Stomach smooth muscle (tissue), 2 donors: ENCODE measurements at regions not wholly inside any gene's neighbourhood (a gene's known extent, or its start where the extent isn't known, plus 50 kb on each side); places are given as distances from the start of the nearest gene placed in this dataset.

ENCODE experiments used
- H3K27ac ChIP-seq: one replicate; pipeline ENCODE4 v1.7.0; 2013; ENCODE audit warnings: mild to moderate bottlenecking, low read length, inconsistent platforms
- H3K27me3 ChIP-seq, 2 donors: one replicate each; pipeline ENCODE4 v1.7.0; 2013; ENCODE audit warnings: low read length in 2 of 2; ENCODE audit not compliant: insufficient read depth in 2 of 2, control insufficient read depth in 1 of 2
- H3K36me3 ChIP-seq, 2 donors: one replicate each; pipeline ENCODE4 v1.7.0; 2013; ENCODE audit warnings: low read length in 2 of 2; ENCODE audit not compliant: control insufficient read depth in 2 of 2, insufficient read depth in 2 of 2
- H3K4me1 ChIP-seq: one replicate; pipeline ENCODE4 v1.7.0; 2013; ENCODE audit warnings: low read length; ENCODE audit not compliant: control insufficient read depth, insufficient read depth
- H3K4me3 ChIP-seq, 2 donors: one replicate each; pipeline ENCODE4 v1.7.0; 2013; ENCODE audit warnings: low read length in 2 of 2
- H3K9ac ChIP-seq, 2 donors: one replicate each; pipeline ENCODE4 v1.7.0; 2013; ENCODE audit warnings: low read length in 2 of 2, mild to moderate bottlenecking in 1 of 2
- H3K9me3 ChIP-seq, 2 donors: one replicate each; pipeline ENCODE4 v1.7.0; 2013; ENCODE audit warnings: low read length in 2 of 2; ENCODE audit not compliant: control insufficient read depth in 2 of 2
- donor health status: healthy.
- donor health status: Pancreatic carcinoma.

DNA sequence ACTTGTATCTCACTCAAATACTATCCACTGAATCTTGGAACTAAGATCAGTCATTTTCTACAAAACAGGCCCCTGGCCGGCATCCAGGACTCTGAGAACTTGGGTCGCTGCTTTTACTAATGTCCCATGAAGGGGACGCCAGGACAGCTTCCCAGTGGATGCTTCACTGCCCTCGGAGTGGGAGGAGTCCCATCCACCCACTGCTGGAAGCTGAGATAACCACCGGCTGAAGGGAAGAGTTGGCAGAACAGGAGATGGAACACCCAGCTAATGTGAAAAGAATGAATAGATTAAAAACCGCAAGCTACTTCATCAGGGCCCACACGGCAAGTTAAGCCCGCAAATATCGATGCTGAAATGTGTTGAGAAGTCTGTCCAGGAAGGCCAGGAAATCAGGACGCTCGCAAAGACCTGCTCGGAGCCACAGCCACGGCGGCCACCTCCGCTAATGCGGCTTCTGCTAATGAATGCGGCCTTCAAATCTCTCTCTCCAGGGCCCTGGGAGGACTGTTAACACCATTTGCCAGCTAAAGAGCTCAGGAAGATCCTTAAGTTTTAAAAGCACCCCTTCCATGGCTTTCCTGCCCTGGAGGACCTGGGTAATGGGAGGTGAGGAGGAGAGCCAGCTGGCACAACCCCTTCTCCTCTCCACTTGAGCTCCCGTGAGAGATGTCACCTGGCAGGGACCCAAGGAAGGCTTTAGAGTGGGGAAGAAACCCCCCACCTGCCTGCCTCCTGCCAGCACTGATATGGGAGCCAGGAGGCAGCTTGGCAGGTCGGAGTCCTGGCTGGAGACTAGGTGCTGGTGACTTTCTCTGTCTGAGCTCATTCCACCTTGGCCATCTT is 226.6 kb upstream of the RPL38 start:
- Histone ChIP-seq H3K4me1 (no peaks in the 10 kb centered on the region), H3K9me3 (no peaks in the 10 kb centered on the region), H3K9ac (no peak overlapping the region), H3K27ac (no peak overlapping the region), H3K36me3 (no peaks in the 10 kb centered on the region), H3K27me3 (peaks cover 2 to 12% of the 10 kb centered on the region in 2 donors), H3K4me3 (no peak overlapping the region)

DNA sequence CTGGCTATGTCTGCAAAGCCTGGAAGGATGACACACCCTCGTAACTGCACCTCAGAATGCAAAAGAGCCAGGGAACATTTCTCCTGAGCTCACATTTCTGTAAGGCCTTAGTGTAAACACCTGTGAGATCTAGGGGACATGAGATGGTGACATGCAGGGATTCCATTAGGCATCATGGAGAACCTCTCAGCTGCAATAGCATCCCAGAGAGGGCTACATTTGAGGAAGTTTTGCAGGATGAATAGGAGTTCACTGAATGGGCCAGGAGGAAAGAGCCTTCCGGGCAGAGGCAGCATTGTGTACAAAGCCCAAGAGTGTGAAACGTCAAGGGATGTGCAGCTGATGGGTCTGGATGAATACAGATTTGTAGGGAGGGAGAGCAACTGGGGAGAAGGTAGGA is 223.0 kb upstream of the RPL38 start:
- H3K4me1 ChIP-seq, result no peaks in the 10 kb centered on the region
- H3K36me3 ChIP-seq, result no peaks in the 10 kb centered on the region
- H3K4me3 ChIP-seq, result no peak overlapping the region
- H3K9ac ChIP-seq, result no peak overlapping the region
- H3K27me3 ChIP-seq, result peaks cover 3 to 16% of the 10 kb centered on the region in 2 donors
- H3K9me3 ChIP-seq, result no peaks in the 10 kb centered on the region
- H3K27ac ChIP-seq, result no peak overlapping the region

DNA sequence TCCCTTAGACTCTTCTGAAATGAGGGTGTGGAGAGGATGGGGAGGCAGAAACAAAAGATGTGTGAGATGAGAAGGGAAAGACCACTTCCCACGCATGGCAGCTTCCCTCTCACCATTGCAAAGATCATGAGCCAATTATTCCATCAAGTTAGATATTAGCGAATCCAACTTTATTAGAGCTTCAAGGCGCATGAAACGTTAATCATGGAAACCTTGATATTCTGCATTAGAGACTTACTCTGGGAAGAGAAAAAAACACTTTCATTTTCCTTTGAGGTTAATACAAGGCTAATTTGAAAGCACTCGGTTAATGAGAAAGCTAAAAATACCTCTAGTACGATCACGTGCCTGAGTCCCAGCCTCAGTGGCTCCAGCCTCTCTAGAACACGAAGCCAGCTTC is 220.6 kb upstream of the RPL38 start:
- Histone ChIP-seq H3K36me3 (no peaks in the 10 kb centered on the region), H3K4me3 (no peak overlapping the region), H3K9me3 (no peaks in the 10 kb centered on the region), H3K27ac (no peak overlapping the region), H3K27me3 (peaks cover 3 to 18% of the 10 kb centered on the region in 2 donors), H3K9ac (no peak overlapping the region), H3K4me1 (no peaks in the 10 kb centered on the region)

DNA sequence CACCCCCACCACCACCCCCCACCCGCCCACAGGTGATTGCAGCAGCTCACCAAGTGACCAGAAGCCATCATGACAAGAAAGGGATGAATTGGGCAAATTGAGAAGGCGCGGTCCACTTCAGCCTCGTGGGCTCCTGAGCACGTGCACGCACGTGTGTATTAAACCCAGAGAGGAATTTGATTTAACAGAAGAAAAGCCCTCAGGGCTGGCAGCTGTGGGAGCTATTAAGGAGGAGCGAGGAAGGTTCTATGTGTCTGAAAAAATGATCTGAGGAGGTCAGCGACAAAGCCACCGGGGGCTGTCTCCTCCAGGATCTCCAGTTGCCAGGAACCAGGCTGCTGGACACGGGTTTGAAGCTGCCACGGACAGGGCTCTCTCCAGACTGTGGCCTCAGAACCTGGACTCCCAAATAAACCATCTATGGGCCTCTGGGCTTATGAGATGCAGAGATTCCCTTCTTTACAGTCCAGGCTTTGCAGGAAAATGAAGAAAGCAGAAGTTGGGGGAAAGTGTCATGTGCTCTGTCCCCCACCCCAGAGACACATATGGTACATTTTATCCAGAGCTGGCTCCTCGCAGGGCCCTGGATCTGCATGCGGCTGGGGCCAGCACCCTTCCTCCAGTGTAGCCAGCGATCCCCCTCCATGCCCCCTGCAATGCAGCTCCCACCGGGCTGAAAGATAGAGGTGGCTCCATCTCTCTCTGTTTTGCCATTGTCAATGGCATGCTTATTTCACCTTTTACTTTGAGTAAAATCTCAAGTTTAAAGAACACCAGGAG is 219.7 kb upstream of the RPL38 start:
- Histone ChIP-seq H3K9me3 (no peaks in the 10 kb centered on the region), H3K9ac (no peak overlapping the region), H3K36me3 (no peaks in the 10 kb centered on the region), H3K4me1 (no peaks in the 10 kb centered on the region), H3K4me3 (no peak overlapping the region), H3K27me3 (peaks cover 3 to 17% of the 10 kb centered on the region in 2 donors), H3K27ac (no peak overlapping the region)

DNA sequence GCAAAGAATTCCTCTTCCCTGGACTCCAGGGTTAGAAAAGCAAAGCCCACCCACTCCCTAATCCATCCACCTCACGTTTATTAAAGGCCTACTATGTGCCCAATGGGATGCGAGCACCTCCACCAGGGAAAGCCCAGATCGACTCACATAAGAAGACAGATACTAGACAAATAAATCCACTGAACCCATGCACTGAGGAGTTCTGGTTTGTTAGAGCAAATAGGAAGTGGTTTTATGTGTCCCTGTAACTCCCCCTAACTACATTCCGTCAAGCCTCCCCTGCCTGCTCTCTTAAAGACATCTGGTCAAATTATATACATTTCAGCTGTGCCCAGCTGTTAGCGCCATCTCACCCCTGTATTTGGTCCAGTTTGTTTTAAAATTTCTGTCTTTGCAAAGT is 218.5 kb upstream of the RPL38 start:
- H3K36me3 ChIP-seq, result no peaks in the 10 kb centered on the region
- peaks cover 7 to 12% of the 10 kb centered on the region in 2 donors for H3K27me3 ChIP-seq
- no peak overlapping the region for H3K9ac ChIP-seq

DNA sequence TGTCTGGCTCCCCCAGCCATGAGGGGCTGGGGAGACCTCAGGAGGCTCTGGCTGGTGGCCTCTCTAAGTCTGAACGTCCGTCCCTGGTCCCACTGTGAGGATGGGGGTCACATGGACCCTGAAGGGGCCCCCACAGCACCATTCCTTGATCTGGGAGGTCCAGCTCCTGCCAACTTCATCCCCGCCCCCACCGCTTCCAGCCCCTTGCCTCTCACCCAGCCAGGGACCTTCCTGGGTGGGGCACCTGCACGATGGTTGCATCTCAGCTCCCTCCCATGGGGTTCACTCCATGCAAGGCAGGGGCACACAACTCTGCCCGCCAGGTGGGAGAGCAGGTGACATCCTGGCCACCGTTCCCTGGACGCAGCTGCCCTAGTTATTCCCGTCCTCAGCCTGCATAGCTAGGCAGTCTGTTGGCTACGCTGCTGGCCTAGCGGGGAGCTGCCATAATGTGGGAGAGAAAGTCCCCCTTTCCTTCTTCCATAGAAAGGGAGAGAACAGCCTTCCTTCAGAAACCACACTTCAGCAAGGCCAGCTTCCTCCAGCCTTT is 217.9 kb upstream of the RPL38 start:
- Histone ChIP-seq H3K27me3 (peaks cover 7 to 12% of the 10 kb centered on the region in 2 donors), H3K27ac (no peak overlapping the region), H3K9me3 (no peaks in the 10 kb centered on the region)

More for the DNA sequence above, 218.5 kb upstream of the RPL38 start:
- Histone ChIP-seq H3K27ac (no peak overlapping the region), H3K4me3 (no peak overlapping the region), H3K4me1 (no peaks in the 10 kb centered on the region), H3K9me3 (no peaks in the 10 kb centered on the region)

DNA sequence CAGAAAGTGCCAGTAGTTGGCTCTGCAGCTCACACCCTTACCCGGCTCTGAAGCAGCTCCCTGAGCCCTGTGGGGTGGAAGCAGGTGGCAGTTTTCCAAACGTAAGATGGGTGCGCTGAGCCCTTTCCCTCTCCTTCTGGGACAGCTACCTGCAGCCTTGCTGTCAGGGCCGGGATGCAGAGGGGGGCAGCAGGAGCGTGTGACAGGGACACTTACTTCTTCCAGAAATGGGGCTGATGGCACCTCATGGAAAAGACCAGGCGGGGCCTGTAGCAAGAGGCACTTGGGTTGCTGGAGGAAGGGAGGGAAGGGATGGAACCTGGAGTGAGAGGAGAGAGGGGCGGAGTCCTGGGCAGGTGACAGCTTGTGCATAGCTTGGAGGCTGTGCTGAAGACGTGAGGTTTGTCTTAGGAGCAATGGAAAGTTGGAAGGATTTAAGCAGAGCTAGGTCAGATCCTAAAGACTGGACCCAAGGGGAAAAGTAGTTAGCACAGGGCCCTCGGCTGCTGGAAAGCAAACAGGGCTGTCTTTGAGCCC is 216.8 kb upstream of the RPL38 start:
- no peaks in the 10 kb centered on the region for H3K4me1 ChIP-seq
- H3K27ac ChIP-seq, result no peak overlapping the region
- no peaks in the 10 kb centered on the region for H3K36me3 ChIP-seq
- peaks cover 7 to 14% of the 10 kb centered on the region in 2 donors for H3K27me3 ChIP-seq
- H3K9me3 ChIP-seq, result no peaks in the 10 kb centered on the region
- H3K4me3 ChIP-seq, result no peak overlapping the region
- H3K9ac ChIP-seq, result no peak overlapping the region

More for the DNA sequence above, 217.9 kb upstream of the RPL38 start:
- Histone ChIP-seq H3K4me1 (no peaks in the 10 kb centered on the region), H3K9ac (no peak overlapping the region), H3K4me3 (no peak overlapping the region), H3K36me3 (no peaks in the 10 kb centered on the region)

DNA sequence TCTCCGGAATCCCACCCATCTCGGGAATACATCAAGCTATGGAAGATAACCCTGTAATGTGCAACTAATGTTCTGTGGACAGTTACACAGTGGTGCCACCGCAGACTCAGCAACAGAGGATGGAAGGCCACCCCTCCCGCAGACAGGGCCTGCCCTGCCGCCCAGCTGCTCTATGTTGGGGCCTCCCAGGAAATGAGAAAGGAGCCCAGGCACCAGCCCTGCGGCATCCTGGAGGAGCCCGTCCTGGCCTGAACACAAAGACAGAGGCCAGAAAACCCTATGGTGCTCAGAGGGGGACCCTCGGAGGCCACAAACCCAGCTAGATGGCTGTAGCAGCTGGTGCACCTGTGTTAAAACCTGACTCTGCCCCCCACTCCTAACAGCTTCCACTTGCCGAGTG is 216.1 kb upstream of the RPL38 start:
- Histone ChIP-seq H3K4me3 (no peak overlapping the region), H3K9me3 (no peaks in the 10 kb centered on the region), H3K27me3 (peaks cover 4 to 8% of the 10 kb centered on the region in 2 donors), H3K4me1 (no peaks in the 10 kb centered on the region), H3K36me3 (no peaks in the 10 kb centered on the region), H3K9ac (no peak overlapping the region), H3K27ac (no peak overlapping the region)

DNA sequence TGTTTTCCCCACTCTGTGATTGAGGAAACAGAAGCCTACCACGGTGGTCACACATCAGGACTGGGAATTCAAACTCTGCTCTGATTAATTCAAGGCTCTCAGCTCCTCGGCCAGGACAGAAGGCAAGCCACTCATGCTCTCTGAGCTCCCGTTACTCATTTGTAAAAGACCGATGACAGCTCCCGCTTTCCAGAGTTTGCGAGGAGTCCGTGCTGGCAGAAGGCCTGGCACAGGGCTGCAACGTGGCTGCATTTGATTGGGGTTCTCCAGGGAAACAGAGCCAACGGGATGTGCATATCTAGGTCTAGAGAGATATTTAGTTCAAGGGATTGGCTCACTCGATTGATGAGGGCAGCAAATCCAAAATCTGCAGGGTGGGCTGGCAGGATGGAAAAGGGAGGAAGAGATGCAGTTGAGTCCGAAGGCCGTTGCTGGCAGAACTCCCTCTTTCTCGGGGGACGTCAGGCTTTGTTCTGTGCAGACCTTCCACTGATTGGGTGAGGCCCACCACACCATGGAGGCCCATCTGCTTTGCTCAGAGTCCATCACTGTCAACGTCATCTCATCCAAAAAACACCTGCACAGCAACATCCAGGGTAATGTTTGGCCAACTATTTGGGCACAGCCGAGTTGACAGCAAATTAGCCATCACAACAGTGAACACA is 215.5 kb upstream of the RPL38 start:
- no peak overlapping the region for H3K27ac ChIP-seq
- H3K36me3 ChIP-seq, result no peaks in the 10 kb centered on the region
- peaks cover 4 to 6% of the 10 kb centered on the region in 2 donors for H3K27me3 ChIP-seq
- no peak overlapping the region for H3K4me3 ChIP-seq
- H3K9ac ChIP-seq, result no peak overlapping the region
- H3K9me3 ChIP-seq, result no peaks in the 10 kb centered on the region
- no peaks in the 10 kb centered on the region for H3K4me1 ChIP-seq

DNA sequence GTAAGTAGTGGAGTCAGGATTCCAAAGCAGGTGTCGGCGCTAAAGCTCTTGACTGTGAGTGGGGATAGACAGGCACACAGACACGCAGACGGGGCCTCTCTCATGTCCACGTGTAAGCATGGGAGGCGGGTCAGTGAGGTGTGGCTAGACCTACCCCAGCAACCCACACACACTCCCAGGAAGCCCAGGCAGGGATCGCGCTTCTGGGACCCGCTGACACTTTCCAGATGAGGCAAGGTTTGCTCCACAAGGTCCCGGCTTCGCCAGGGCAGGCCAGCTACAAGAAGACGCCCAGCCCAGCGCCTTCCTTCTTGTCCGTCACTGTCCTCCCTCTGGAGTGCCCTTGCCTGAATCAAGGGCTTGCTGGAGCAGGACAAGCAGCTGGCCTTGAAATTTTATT is 213.8 kb upstream of the RPL38 start:
- no peaks in the 10 kb centered on the region for H3K4me1 ChIP-seq
- no peak overlapping the region for H3K9ac ChIP-seq
- peaks cover 8% of the 10 kb centered on the region in 2 donors for H3K27me3 ChIP-seq
- no peaks in the 10 kb centered on the region for H3K9me3 ChIP-seq
- H3K36me3 ChIP-seq, result no peaks in the 10 kb centered on the region
- H3K4me3 ChIP-seq, result no peak overlapping the region
- H3K27ac ChIP-seq, result no peak overlapping the region
